ENCODE measurements at regions not wholly inside any gene's neighbourhood (a gene's known extent, or its start where the extent isn't known, plus 50 kb on each side); places are given as distances from the start of the nearest gene placed in this dataset.
"Not testable (repeated sequence)": the region's sequence is repeated elsewhere in the genome, so short reads cannot be mapped to it uniquely, and the experiment has no call there.

DNA sequence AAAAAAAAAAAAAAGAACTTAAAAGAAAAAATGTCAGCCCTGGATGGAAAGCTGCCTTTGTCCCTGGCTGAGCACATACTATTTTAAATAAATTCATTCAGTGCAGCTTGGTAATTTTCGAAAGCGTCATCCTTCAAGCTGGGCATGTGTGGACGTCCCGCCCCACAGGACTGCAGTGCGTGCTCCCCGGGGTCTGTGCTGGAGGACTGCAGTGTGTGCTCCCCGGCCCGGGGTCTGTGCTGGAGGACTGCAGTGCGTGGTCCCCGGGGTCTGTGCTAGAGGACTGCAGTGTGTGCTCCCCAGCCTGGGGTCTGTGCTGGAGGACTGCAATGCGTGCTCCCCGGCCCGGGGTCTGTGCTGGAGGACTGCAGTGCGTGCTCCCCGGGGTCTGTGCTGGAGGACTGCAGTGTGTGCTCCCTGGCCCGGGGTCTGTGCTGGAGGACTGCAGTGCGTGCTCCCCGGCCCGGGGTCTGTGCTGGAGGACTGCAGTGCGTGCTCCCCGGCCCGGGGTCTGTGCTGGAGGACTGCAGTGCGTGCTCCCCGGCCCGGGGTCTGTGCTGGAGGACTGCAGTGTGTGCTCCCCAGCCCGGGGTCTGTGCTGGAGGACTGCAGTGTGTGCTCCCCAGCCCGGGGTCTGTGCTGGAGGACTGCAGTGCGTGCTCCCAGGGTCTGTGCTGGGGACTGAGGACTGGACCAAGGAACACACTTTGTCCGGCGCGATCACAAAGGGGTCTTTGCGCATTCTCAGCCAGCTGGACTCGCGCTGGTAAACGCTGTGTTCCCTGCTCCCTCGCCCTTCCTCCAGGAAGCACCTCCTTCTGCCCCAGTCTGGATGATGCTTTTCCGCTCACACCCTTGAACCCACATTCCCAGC lies 86.3 kb downstream of the CPN2 start:
- TF ChIP-seq, protein P1, sequence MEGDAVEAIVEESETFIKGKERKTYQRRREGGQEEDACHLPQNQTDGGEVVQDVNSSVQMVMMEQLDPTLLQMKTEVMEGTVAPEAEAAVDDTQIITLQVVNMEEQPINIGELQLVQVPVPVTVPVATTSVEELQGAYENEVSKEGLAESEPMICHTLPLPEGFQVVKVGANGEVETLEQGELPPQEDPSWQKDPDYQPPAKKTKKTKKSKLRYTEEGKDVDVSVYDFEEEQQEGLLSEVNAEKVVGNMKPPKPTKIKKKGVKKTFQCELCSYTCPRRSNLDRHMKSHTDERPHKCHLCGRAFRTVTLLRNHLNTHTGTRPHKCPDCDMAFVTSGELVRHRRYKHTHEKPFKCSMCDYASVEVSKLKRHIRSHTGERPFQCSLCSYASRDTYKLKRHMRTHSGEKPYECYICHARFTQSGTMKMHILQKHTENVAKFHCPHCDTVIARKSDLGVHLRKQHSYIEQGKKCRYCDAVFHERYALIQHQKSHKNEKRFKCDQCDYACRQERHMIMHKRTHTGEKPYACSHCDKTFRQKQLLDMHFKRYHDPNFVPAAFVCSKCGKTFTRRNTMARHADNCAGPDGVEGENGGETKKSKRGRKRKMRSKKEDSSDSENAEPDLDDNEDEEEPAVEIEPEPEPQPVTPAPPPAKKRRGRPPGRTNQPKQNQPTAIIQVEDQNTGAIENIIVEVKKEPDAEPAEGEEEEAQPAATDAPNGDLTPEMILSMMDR (IDR thresholded peaks at IDR 0.05; ENCODE audit: low read depth, low read length) = not testable (repeated sequence)
- TF ChIP-seq EZH2phosphoT487 (IDR thresholded peaks at IDR 0.05; ENCODE audit: low read depth) = not testable (repeated sequence)
